CD14-positive monocyte (primary cell): ENCODE measurements at regions not wholly inside any gene's neighbourhood (a gene's known extent, or its start where the extent isn't known, plus 50 kb on each side); places are given as distances from the start of the nearest gene placed in this dataset.

Experiments used
- DNase-seq, 3 donors: peaks; one replicate each; pipeline ENCODE4 v3.0.0-alpha.2; 2011 to 2022
- H2AFZ ChIP-seq: 2 replicates; pipeline ENCODE4 v1.6.0; 2012; ENCODE audit warnings: mild to moderate bottlenecking, low read depth, low read length, inconsistent platforms; ENCODE audit not compliant: insufficient read depth, poor library complexity, severe bottlenecking
- H3K27ac ChIP-seq, 2 donors: 1 replicate in 1 of 2; 2 replicates in 1 of 2; pipeline ENCODE4 v1.5.1; 2012 to 2013; ENCODE audit warnings: low read length in 2 of 2, control low read depth in 1 of 2, inconsistent platforms in 1 of 2, low read depth in 1 of 2, mild to moderate bottlenecking in 1 of 2
- H3K27me3 ChIP-seq, 2 donors: one replicate each; pipeline versions ENCODE4 v1.6.0 to v1.6.1; 2011 to 2013; ENCODE audit warnings: low read length in 2 of 2; ENCODE audit not compliant: control insufficient read depth in 2 of 2, insufficient read depth in 2 of 2
- H3K36me3 ChIP-seq, 2 donors: replicated peaks in 1 of 2; 1 replicate in 1 of 2; 2 replicates in 1 of 2; pipeline versions ENCODE4 v1.5.1 to v1.6.1; 2012 to 2013; ENCODE audit warnings: low read length in 2 of 2, control low read depth in 1 of 2, inconsistent platforms in 1 of 2, mild to moderate bottlenecking in 1 of 2; ENCODE audit not compliant: insufficient read depth in 2 of 2, control insufficient read depth in 1 of 2
- H3K4me1 ChIP-seq, 2 donors: 1 replicate in 1 of 2; 2 replicates in 1 of 2; pipeline versions ENCODE4 v1.5.1 to v1.6.1; 2012 to 2013; ENCODE audit warnings: low read length in 2 of 2, control low read depth in 1 of 2, inconsistent platforms in 1 of 2, mild to moderate bottlenecking in 1 of 2, moderate library complexity in 1 of 2; ENCODE audit not compliant: insufficient read depth in 2 of 2, control insufficient read depth in 1 of 2
- H3K4me2 ChIP-seq: replicated peaks from 2 replicates; pipeline ENCODE3; 2012; ENCODE audit warnings: low read length, moderate library complexity, mild to moderate bottlenecking; ENCODE audit not compliant: poor library complexity, severe bottlenecking; ENCODE audit errors: extremely low read depth
- H3K4me3 ChIP-seq, 3 experiments: fragments of 200-600 bp in 1 of 3; sonication (generic) in 1 of 3; replicated peaks in 1 of 3; 1 replicate in 2 of 3; 2 replicates in 1 of 3; pipeline ENCODE4 v1.5.1; 2011 to 2013; ENCODE audit warnings: low read length in 3 of 3, mild to moderate bottlenecking in 3 of 3, control low read depth in 2 of 3, low read depth in 2 of 3, inconsistent platforms in 1 of 3, moderate library complexity in 1 of 3
- H3K79me2 ChIP-seq: 2 replicates; pipeline ENCODE4 v1.6.0; 2012; ENCODE audit warnings: mild to moderate bottlenecking, control low read depth, inconsistent platforms, low read length, moderate library complexity; ENCODE audit not compliant: insufficient read depth
- H3K9ac ChIP-seq: 2 replicates; pipeline ENCODE4 v1.6.0; 2017; ENCODE audit warnings: low read length, mild to moderate bottlenecking; ENCODE audit not compliant: insufficient read depth, poor library complexity, severe bottlenecking
- H3K9me3 ChIP-seq, 2 donors: replicated peaks in 1 of 2; 1 replicate in 1 of 2; 2 replicates in 1 of 2; pipeline versions ENCODE4 v1.5.1 to v1.6.1; 2012 to 2013; ENCODE audit warnings: low read length in 2 of 2, control low read depth in 1 of 2; ENCODE audit not compliant: control insufficient read depth in 1 of 2, insufficient read depth in 1 of 2
- H4K20me1 ChIP-seq: 2 replicates; pipeline ENCODE4 v1.6.0; 2012; ENCODE audit warnings: mild to moderate bottlenecking, low read length, control low read depth, moderate library complexity; ENCODE audit not compliant: insufficient read depth
- H3K27ac Mint-ChIP-seq, 7 donors: one replicate each; pipeline ENCODE4 v1.8.0; 2020; ENCODE audit warnings: mild to moderate bottlenecking in 7 of 7, mixed read lengths in 7 of 7, moderate library complexity in 6 of 7, inconsistent platforms in 2 of 7
- H3K27me3 Mint-ChIP-seq, 3 donors: one replicate each; pipeline ENCODE4 v1.8.0; 2021 to 2022; ENCODE audit warnings: low read depth in 3 of 3, mild to moderate bottlenecking in 3 of 3, mixed read lengths in 3 of 3, moderate library complexity in 3 of 3, inconsistent platforms in 1 of 3
- H3K36me3 Mint-ChIP-seq, 2 donors: one replicate each; pipeline ENCODE4 v1.8.0; 2020; ENCODE audit warnings: mixed read lengths in 2 of 2, inconsistent platforms in 1 of 2, mild to moderate bottlenecking in 1 of 2
- H3K4me1 Mint-ChIP-seq: one replicate; pipeline ENCODE4 v1.8.0; 2020; ENCODE audit warnings: mild to moderate bottlenecking, mixed read lengths
- H3K4me3 Mint-ChIP-seq, 2 donors: one replicate each; pipeline ENCODE4 v1.8.0; 2020; ENCODE audit warnings: mild to moderate bottlenecking in 2 of 2, mixed read lengths in 2 of 2, moderate library complexity in 1 of 2
- H3K9me3 Mint-ChIP-seq, 7 donors: one replicate each; pipeline ENCODE4 v1.8.0; 2020 to 2022; ENCODE audit warnings: mixed read lengths in 7 of 7, mild to moderate bottlenecking in 6 of 7, moderate library complexity in 6 of 7, inconsistent platforms in 2 of 7
- WGBS: methylation state at CpG from one replicate; pipeline ENCODE4 v1.1.5; 2013; ENCODE audit warnings: missing lambda C conversion rate; ENCODE audit not compliant: insufficient coverage; 5-methylcytosine and 5-hydroxymethylcytosine counted together
- intact Hi-C, 2 donors: fragments of 100-400 bp; cut with micrococcal nuclease; formaldehyde crosslinking; loops; one replicate each; pipeline versions ENCODE4 v1.15.0 to v1.15.1; 2023
- TF ChIP-seq, protein P1 (sequence below): fragments of 200-600 bp; IDR thresholded peaks from one replicate; pipeline ENCODE4 v1.8.0; 2022; ENCODE audit warnings: antibody characterized with exemption, mild to moderate bottlenecking

- Histone ChIP-seq H3K27me3 (no peaks in the 10 kb centered on the region), H3K27ac (no peak overlapping the region), H3K4me1 (no peaks in the 10 kb centered on the region), H3K4me2 (no peak overlapping the region), H3K4me3 (no peak overlapping the region), H3K36me3 (no peaks in the 10 kb centered on the region), H2AFZ (no peak overlapping the region), H4K20me1 (no peaks in the 10 kb centered on the region), H3K9me3 (peaks cover 0 to 3% of the 10 kb centered on the region in 2 donors), H3K79me2 (no peaks in the 10 kb centered on the region), H3K9ac (no peak overlapping the region)
- no peaks in the 10 kb centered on the region for H3K36me3 Mint-ChIP-seq
- H3K27ac Mint-ChIP-seq, result no peak overlapping the region
- no peak for DNase-seq
- H3K4me3 Mint-ChIP-seq, result no peak overlapping the region
- intact Hi-C loops, result no loop called here
- peaks cover 0 to 5% (median 3%) of the 10 kb centered on the region in 7 donors for H3K9me3 Mint-ChIP-seq
- H3K27me3 Mint-ChIP-seq, result no peaks in the 10 kb centered on the region
- TF ChIP-seq, protein P1, sequence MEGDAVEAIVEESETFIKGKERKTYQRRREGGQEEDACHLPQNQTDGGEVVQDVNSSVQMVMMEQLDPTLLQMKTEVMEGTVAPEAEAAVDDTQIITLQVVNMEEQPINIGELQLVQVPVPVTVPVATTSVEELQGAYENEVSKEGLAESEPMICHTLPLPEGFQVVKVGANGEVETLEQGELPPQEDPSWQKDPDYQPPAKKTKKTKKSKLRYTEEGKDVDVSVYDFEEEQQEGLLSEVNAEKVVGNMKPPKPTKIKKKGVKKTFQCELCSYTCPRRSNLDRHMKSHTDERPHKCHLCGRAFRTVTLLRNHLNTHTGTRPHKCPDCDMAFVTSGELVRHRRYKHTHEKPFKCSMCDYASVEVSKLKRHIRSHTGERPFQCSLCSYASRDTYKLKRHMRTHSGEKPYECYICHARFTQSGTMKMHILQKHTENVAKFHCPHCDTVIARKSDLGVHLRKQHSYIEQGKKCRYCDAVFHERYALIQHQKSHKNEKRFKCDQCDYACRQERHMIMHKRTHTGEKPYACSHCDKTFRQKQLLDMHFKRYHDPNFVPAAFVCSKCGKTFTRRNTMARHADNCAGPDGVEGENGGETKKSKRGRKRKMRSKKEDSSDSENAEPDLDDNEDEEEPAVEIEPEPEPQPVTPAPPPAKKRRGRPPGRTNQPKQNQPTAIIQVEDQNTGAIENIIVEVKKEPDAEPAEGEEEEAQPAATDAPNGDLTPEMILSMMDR, result no peak
- no peaks in the 10 kb centered on the region for H3K4me1 Mint-ChIP-seq
Observed at GRCh38 chr9:106678273-106678672, 184.7 kb upstream of the ZNF462 start.

- DNase-seq, result no peak
- Histone ChIP-seq H2AFZ (no peak overlapping the region), H4K20me1 (no peaks in the 10 kb centered on the region), H3K4me3 (no peak overlapping the region), H3K4me2 (no peak overlapping the region), H3K4me1 (no peaks in the 10 kb centered on the region), H3K9me3 (no peaks in the 10 kb centered on the region), H3K36me3 (no peaks in the 10 kb centered on the region), H3K27ac (no peak overlapping the region), H3K79me2 (no peaks in the 10 kb centered on the region), H3K9ac (no peak overlapping the region), H3K27me3 (no peaks in the 10 kb centered on the region)
- no CpG with 5 or more reads among the region's 2 CpGs for WGBS
- intact Hi-C loops, result no loop called here
- TF ChIP-seq, protein P1, result no peak
- Mint-ChIP-seq H3K36me3 (no peaks in the 10 kb centered on the region), H3K4me1 (no peaks in the 10 kb centered on the region), H3K4me3 (no peak overlapping the region), H3K27ac (no peak overlapping the region), H3K27me3 (no peaks in the 10 kb centered on the region), H3K9me3 (peaks cover 0 to 5% (median 3%) of the 10 kb centered on the region in 7 donors)
Observed at GRCh38 chr9:106682420-106682819, 180.5 kb upstream of the ZNF462 start.
